PC-9 (cell line): ENCODE measurements at regions not wholly inside any gene's neighbourhood (a gene's known extent, or its start where the extent isn't known, plus 50 kb on each side); places are given as distances from the start of the nearest gene placed in this dataset.

ENCODE experiments used
- EZH2 ChIP-seq: fragments of 200-600 bp; sonication (generic); IDR thresholded peaks from 2 replicates; pipeline ENCODE4 v1.8.0; 2017; ENCODE audit warnings: antibody characterized with exemption, low read depth
- TF ChIP-seq, protein P1 (sequence below): fragments of 200-600 bp; sonication (generic); conservative IDR thresholded peaks from 2 replicates; pipeline ENCODE4 v1.6.1; 2017; ENCODE audit warnings: mixed run types, antibody characterized with exemption, mild to moderate bottlenecking, moderate library complexity

DNA sequence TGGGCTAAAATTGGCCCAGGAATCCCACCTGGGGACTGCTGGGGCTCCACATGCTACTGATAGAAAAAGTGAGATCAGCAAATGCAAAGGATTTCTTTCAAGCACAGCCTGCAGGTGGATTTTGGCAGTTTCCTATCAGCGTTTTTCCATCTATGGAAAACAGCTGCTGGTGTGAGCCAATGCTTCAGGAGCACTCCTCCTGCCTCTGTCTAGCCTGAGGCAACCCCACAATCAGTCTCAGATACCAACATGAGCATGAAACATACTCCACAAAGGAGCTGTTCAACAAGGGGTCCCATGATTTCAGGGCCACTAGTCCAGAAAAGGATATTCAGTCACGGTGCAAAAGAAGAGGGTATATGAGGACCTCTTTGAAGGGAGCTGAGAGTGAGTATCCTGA, 311.5 kb upstream of the THBS1 start:
- TF ChIP-seq, protein P1, sequence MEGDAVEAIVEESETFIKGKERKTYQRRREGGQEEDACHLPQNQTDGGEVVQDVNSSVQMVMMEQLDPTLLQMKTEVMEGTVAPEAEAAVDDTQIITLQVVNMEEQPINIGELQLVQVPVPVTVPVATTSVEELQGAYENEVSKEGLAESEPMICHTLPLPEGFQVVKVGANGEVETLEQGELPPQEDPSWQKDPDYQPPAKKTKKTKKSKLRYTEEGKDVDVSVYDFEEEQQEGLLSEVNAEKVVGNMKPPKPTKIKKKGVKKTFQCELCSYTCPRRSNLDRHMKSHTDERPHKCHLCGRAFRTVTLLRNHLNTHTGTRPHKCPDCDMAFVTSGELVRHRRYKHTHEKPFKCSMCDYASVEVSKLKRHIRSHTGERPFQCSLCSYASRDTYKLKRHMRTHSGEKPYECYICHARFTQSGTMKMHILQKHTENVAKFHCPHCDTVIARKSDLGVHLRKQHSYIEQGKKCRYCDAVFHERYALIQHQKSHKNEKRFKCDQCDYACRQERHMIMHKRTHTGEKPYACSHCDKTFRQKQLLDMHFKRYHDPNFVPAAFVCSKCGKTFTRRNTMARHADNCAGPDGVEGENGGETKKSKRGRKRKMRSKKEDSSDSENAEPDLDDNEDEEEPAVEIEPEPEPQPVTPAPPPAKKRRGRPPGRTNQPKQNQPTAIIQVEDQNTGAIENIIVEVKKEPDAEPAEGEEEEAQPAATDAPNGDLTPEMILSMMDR, result no peak
- no peak for TF ChIP-seq EZH2
